ENCODE measurements at regions not wholly inside any gene's neighbourhood (a gene's known extent, or its start where the extent isn't known, plus 50 kb on each side); places are given as distances from the start of the nearest gene placed in this dataset.
A peak's percentile ranks its signal among the peaks of the same experiment; 100 is the strongest.

DNA sequence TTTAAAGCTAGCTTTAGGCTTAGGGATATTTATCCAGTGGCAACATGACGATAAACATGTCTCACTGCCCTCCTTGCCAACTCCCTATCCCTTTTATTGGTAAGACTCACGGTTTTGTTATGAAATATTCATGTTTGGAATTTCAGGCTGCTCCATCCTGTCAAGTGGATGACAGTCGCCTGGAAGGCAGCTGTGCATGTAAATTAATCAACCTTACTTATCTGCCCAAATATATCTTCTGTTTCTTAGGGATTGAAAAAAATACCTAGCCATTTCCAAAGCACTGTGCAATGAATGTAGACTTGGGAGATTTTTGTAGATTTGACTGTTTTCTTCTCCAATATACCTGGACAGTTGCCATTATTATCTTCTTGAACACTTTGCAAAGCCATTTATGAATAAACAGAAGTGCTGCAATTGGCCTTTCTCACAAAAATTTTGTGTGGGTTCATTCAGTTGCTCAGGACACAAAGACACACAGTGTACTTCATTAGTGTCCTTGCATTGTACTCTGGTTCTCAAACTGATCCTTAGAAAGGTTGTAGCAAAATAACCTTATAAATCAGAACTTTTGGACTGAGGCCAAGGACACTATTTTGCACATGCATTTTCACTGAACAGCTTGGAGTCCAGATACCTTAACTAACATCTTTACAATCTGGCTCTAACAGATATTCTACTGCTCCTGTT is 889.4 kb upstream of the SEMA6A start:
- DNase-seq = peak; percentile 44

- peak; percentile 6 for DNase-seq
Observed at GRCh38 chr5:117461966-117462365, 887.3 kb upstream of the SEMA6A start.

GRCh38 chr5:117461403-117461802 is 886.8 kb upstream of the SEMA6A start:
- DNase-seq = no peak

DNA sequence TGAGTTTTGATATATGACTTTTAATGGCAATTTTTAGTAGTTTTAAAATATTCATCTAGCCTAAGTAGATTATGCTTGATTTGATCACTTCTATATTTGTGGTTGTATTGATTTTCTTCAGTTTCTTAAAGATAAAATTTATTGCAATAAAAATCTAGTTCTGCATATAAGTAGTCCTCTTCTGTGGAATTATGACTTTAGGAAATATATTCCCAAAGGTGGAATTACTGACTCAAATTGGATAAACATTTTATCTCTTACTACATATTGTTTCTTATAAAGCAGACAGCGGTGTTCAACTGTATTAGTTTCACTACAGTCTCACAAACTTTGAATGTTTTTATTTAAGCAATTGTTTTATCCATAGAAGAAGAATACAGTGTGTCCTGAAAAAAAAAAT is 883.0 kb upstream of the SEMA6A start:
- DNase-seq = no peak

- DNase-seq = no peak
Observed at GRCh38 chr5:117456866-117457470, 882.3 kb upstream of the SEMA6A start.

GRCh38 chr5:117455236-117456233 is 880.9 kb upstream of the SEMA6A start:
- DNase-seq = no peak

- DNase-seq = peak; percentile 64
Observed at GRCh38 chr5:117454716-117455212, 880.1 kb upstream of the SEMA6A start.

- DNase-seq = no peak
Observed at GRCh38 chr5:117436846-117437245, 862.2 kb upstream of the SEMA6A start.

DNA sequence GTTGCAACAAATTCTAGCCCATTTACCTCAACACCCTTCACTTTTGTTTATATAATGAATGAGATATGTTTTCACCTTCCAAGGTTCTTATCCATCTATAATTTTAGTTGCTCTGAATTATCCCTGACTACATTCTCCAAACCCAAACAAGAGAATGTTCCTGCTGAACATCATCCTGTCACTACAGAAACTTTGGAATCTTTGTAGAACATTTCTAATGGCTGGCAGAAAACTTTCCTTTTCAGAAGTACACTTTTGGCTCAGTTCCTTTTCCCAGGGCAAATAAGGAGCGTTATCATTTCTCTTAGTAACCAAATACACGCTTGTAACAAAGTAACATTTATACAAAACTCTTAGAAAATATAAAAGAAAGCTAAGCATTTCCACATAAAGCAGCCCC is 860.6 kb upstream of the SEMA6A start:
- no peak for DNase-seq

GRCh38 chr5:117434254-117434653 is 859.6 kb upstream of the SEMA6A start:
- DNase-seq = no peak

- DNase-seq = no peak
Observed at GRCh38 chr5:117433818-117434217, 859.2 kb upstream of the SEMA6A start.

GRCh38 chr5:117431091-117431490 is 856.5 kb upstream of the SEMA6A start:
- DNase-seq = no peak

GRCh38 chr5:117425163-117425562 is 850.5 kb upstream of the SEMA6A start:
- DNase-seq = no peak

DNA sequence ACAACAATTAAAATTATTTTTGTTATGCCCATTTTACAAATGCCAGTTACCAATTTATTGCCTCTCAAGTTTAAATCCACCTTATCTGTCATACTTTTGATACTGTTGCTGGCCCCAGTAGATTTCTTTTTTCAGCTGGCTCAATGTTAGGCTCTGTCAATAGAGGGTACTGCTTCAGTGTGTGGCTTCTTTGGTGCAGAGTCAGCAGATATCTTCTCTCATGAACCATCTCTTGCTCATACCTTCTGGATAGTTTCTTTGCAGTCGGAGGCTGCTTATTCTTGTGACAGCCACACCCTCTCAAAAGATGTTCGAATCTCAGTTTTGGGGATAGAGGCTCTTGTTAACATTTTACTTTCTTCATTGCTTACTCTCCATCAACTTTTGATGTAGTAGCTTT is 849.9 kb upstream of the SEMA6A start:
- no peak for DNase-seq

DNA sequence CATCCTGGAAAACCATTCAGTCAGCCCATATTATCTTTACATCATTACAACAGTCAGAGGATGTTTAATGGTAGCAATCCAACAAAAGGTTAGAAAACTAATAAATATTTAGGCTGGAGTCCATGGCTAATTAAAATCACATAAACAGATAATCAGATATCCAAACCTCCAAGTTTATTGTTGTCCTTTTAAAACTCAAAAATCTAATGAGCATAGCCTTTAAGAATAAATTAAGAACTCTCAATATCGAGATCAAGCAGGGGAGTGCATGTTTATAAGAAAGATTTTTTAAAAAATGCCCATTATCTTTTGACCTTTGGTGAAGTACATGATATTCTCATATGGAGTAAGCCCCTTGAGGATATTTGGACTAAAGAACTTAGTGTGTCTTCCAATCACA is 842.9 kb upstream of the SEMA6A start:
- DNase-seq = no peak

DNA sequence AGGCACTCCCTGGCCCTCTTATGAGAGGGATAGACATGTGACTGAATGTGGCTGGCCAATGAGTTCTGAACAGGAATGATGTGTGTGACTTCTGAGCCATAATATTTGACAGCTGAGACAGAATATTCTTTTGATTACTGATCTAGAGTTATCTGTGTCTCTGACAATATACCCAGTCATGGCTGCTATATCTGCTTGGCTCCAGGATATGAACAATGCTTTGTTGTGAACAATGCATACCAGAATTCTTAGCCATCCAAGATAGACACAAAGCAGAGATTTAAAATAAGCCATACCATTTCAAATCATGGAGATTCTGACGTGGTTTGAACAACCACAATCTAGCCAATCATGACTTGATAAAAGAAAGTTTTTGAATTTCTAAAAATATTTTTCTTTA is 840.3 kb upstream of the SEMA6A start:
- no peak for DNase-seq

DNA sequence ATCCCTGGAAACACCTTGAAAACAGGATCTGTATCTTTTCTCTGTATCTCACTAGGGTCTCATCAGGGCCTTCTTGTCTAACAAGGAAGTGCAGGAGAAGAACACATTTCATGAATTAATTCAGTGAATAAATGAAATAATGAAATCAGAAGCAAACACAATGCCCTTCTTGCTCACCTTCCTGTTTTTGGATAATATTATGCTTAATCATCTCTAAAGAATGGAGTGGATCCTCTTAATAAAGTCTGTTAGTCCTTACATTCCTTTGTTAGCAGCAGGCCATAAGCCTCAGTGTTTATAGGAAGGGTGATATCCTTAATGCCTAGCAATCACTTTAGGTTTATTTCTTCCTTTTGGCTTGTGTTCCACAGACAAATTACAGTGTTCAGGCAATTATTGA is 837.1 kb upstream of the SEMA6A start:
- DNase-seq = no peak

DNA sequence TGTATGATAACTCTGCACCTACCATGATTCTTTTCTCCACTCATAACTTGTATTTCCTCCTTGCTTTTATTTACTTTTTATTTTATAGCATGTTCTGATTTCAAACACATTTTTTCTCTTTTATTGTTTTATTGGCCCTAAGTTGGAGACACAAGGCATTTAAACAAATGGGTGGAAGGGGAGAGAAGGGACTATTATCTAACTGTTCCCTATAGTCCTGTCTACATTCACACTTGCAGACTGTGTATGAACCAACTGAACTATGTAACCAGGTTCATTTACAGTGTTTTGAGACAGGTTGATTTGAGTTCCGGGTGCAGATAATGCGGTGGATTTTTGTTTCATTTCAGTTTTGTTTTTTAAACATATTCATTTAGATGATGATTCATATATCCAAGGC is 830.6 kb upstream of the SEMA6A start:
- DNase-seq = no peak

DNA sequence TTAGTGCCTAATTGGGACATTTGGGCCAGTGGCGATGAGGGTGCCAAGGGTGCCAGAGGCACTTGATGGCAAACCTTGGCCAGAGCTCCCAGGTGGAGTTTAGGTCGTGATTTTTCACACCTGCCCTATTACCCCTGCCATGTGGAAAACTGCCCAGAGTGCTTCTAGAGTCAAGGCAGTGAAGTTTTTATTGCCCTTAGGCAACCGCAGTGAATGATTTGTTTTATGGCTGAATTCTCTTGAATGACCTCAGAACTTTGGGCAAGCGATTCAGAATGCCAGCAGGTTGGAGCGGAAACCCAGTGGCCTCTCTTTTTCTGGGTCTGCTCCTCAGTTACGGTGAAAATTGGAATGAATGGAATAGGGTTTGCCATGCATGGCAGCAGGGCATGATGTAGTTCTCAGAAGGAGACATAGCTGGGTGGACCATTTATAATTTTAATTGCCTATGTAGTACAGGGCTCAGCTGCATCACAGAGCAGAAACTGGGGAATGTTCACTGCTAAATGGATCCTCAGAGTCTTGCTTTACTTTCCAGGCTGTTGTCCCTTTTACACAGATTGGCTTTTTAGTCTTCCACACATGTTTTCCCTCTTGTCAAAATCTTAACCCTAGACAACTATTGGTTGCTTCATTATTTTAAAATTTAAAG is 820.0 kb upstream of the SEMA6A start:
- DNase-seq = no peak

GRCh38 chr5:117393125-117393524 is 818.5 kb upstream of the SEMA6A start:
- no peak for DNase-seq

DNA sequence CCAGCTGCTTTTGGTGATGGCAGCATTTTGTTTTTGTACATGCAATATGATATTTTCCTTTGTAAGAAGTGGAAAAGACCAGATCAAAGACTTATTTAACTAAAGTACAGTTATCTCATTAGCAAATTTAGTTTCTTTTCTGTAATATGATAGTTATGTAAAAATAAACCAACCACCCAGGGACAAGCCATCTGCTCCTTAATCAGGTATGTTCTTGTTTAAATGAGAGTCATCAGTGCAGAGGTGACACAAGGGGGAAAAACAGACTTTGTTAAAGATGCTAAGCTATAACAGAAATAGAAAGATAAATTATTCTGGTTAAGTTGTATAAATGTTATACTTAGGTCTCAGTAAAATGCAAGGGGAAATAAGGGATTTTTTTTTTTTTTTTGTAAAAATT is 805.7 kb upstream of the SEMA6A start:
- DNase-seq = no peak

GRCh38 chr5:117379521-117379920 is 804.9 kb upstream of the SEMA6A start:
- no peak for DNase-seq

- DNase-seq = no peak
Observed at GRCh38 chr5:117376748-117377147, 802.1 kb upstream of the SEMA6A start.

Measured in eye (tissue), 1 donor.